ENCODE measurements at regions not wholly inside any gene's neighbourhood (a gene's known extent, or its start where the extent isn't known, plus 50 kb on each side); places are given as distances from the start of the nearest gene placed in this dataset.
A peak's percentile ranks its signal among the peaks of the same experiment; 100 is the strongest.
"Not testable (repeated sequence)": the region's sequence is repeated elsewhere in the genome, so short reads cannot be mapped to it uniquely, and the experiment has no call there.

DNA sequence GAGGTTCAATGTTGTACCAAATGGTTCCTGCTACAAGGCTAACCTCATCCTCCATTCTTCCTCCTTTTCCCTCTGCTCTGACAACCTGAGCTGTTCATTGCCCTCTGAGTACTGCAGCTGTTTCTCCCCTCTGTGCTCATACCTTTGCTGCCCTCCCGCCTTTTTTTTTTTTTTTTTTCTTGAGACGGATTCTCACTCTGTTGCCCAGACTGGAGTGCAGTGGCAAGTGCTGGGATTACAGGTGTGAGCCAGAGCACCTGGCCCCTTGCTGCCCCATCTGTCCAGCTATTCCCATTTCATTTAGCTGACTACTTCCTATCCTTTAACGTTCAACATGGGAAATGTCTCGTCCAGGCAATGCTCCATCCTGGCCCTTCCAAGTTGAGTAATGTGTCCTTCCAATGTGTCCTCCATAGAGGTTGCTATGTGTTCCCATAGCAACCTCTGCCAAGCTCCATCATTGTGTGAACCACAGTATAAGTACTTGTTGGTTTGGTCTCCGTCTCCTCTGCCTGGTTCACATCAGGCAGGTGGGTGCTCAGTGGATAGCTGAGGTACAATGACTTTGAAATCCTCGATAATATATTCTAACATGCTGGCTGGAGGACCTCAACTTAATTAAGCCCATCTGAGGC is 179.9 kb upstream of the ANKRD28 start:
- DNase-seq: no peak
- ATAC-seq: no peak
- intact Hi-C loops (cut with micrococcal nuclease): no loop called here

DNA sequence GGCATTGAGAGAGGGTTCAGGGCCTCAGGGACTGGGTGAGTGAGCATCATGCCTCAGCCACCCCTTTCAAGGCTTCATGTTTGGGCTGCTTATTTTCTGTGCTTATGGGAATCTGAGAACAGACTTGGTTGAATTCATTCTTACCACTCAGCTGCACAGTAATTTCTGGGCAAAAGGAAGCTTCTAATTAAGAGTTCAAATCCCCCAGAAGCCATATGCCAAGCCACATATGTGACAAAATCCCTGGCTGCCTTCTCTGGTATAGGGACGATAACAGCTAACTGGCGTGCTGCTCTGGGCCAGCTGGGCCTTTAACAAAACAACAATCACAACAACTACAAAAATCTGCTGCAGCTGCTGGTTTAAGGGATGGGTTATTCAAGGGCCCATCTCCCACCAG is 181.0 kb upstream of the ANKRD28 start:
- intact Hi-C loops (cut with micrococcal nuclease): no loop called here
- no peak for ATAC-seq
- DNase-seq: no peak

DNA sequence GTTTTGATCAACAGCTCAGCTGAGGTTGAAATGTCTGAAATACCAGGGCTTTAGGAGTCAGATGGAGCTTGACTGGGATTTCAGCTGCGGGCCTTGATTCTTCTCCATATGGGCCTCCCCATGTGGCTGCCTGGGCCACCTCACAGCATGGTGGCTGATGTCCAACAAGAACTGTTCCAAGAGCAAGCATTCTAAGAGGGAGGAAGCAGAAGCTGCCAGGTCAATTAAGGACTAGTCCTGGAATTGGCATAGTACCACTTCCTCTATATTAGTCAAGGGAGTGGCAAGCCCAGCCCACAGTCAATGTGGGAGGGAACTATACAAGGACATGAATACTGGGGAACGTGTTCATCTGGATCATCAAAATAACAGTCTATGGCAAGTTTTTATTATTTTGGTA is 181.7 kb upstream of the ANKRD28 start:
- intact Hi-C loops (cut with micrococcal nuclease): no loop called here
- no peak for DNase-seq
- peak; percentile 48 for ATAC-seq

DNA sequence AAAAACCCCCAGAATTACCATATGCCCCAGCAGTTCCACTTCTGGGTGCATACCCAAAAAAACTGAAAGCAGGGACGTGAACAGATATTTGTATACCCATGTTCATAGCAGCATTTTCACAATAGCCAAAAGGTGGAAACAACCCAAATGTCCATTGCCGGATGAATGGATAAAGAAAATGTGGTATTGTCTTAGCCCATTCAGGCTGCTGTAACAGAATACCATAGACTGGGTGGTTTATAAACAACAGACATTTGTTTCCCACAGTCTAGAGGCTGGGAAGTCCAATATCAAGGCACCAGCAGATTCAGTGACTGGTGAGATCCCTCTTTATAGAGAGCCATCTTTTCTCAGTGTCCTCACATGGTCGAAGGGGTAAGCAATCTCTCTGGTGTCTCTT is 182.1 kb upstream of the ANKRD28 start:
- ATAC-seq (no peak), DNase-seq (no peak)
- intact Hi-C loops (cut with micrococcal nuclease): no loop called here

DNA sequence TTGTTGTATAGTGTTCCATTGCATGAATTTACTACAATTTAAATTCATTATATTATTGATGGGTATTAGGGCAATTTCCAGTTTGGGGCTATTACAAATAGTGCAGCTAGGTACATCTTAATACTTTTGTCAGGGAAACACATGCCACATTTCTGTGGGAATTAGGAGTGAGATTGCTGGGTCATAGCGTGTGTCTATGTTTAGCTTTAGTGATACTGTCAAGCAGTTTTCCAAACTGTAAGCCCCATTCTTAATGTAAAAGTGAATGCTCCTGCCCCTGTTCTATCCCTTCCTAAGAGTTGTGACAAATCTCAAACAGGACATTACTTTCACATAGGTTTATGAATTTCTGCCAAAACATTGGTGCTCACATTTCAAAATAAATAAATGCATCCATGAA is 184.5 kb upstream of the ANKRD28 start:
- peak; percentile 49 for ATAC-seq
- no peak for DNase-seq
- intact Hi-C loops (cut with micrococcal nuclease): no loop called here

DNA sequence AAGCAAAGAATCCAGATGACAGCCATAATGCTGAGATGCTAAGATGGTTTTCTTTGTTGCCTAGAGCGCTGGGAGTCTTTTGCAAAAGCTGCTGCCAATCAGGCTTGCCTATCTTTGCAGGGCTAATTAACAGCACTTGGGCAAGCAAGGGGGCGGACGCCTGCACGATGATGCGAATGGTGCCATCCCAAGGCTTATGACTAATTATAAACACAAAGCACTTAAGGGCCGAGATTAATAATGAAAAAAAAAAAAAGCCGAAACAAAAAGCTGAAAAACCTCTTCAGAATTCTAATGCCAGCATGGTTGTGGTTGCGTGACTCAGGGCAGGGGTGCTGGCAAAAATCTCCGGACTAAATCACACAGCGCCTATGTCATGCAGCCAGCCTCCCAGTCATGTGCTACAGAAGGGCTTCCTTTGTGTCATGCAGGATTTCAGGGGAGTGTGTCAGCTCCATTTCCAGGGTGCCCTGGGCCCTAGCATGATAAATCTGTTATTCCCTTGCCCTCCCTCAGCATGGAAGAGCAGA is 185.0 kb upstream of the ANKRD28 start:
- ATAC-seq (peak; percentile 93), DNase-seq (peak; percentile 33)
- intact Hi-C loops (cut with micrococcal nuclease): no loop called here

DNA sequence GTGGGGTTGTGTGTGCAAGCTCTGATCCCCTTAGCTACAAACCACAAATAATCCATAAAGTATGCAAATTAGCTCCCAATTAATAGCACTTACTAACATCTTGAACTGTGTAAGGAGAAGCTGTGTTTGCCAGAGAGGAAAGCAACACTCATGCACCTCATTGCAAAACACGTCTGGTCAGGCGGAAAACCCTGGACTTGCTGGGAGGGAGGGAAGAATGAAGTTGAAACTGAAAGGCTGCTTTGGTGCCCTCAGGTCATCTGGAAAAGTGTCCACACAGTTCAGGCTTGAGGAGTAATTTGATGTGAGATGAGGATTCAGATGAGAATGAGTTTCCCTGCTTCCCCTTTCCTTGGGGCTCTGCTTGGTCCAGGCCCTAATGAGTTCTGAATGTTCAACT is 185.5 kb upstream of the ANKRD28 start:
- no peak for DNase-seq
- intact Hi-C loops (cut with micrococcal nuclease): no loop called here
- peak; percentile 26 for ATAC-seq

DNA sequence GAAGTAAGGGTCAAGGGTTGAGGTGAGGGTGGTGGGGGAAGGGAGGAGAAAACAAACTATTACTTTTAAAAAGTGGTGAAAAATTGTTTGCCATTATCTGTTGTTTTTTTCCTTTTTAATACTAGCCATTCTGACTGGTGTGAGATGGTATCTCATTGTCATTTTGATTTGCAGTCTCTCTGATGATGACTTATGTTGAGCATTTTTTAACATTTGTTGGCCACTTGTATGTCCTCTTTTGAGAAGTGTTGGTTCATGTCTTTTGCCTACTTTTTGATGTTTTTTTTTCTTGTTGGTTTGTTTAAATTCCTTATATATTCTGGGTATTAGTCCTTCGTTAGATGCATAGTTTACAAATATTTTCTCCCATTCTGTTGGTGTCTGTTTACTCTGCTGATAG is 185.9 kb upstream of the ANKRD28 start:
- intact Hi-C loops (cut with micrococcal nuclease): no loop called here
- no peak for ATAC-seq
- no peak for DNase-seq

DNA sequence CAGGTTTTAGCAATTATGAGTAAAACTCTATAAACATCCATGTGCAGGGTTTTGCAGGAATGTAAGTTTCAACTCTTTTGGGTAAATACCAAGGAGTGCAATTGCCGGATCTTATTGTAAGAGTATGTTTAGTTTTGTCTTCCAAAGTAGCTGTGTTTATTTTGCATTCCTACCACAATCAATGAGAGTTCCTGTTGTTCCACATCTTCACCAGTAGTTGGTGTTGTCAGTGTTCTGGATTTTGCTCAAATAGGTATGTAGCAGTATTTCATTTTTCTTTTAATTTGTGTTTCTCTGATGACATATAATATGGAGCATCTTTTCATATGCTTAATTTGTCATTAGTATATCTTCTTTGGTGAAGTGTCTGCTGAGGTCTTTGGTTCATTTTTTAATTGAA is 185.1 kb upstream of the GALNT15 start:
- ATAC-seq: no peak
- DNase-seq: no peak
- intact Hi-C loops (cut with micrococcal nuclease): no loop called here

DNA sequence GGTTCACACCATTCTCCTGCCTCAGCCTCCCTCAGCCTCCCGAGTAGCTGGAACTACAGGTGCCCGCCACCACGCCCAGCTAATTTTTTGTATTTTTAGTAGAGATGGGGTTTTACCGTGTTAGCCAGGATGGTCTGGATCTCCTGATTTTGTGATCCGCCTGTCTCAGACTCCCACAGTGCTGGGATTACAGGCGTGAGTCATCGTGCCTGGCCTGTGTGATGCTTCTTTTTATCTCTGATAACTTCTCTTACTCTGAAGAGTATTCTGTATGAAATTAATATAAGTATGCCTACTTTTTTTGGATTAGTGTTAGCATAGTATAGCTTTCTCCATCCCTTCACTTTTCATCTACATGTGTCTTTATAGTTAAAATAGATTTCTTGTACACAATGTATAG is 180.8 kb upstream of the GALNT15 start:
- ATAC-seq; DNase-seq; intact Hi-C loops (cut with micrococcal nuclease): not testable (repeated sequence)

DNA sequence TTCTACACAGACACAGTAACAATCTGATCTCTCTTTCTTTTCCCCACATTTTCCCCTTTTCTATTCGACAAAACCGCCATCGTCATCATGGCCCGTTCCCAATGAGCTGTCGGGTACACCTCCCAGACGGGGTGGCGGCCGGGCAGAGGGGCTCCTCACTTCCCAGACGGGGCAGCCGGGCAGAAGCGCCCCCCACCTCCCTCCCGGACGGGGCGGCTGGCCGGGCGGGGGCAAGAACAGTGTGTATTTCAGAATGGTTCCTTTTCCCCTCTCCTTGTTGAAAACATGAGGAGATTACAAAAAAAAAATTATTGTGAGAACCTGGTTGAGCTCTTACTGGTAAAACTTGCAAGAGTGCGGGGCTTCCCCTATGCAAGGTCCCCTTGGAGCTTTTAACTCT is 178.0 kb upstream of the GALNT15 start:
- DNase-seq; intact Hi-C loops (cut with micrococcal nuclease); ATAC-seq: not testable (repeated sequence)

DNA sequence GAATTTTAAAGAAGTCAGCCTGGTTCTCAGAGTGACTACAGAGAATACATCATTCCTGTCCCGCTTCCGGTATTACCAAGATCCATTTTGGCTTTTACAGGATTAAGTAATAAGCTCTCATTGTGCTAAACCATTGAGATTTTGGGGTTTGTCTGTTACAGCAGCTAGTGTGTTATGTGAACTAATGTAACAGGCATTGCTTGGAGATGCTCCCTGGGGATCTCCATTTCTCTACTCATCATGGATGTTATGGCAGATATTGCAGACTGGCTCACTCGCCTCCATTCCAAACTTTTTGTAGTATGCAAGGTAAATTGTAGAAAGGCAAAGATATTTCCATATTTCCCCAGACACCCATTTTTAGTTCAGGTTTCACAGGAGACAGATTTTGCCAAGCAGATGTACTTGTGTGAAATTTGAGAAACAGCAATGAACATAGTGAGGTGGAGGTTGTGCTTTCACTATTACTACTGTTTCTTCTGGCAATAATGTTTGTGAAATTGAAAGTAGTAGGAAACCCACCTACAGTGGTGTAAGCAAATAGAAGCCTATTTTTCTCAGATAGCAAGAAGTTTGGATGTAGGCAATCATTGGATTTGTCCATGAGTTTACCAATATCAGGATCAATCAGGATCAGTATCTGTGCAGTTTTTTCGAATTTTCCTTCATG is 177.1 kb upstream of the GALNT15 start:
- ATAC-seq: no peak
- no peak for DNase-seq
- intact Hi-C loops (cut with micrococcal nuclease): no loop called here

DNA sequence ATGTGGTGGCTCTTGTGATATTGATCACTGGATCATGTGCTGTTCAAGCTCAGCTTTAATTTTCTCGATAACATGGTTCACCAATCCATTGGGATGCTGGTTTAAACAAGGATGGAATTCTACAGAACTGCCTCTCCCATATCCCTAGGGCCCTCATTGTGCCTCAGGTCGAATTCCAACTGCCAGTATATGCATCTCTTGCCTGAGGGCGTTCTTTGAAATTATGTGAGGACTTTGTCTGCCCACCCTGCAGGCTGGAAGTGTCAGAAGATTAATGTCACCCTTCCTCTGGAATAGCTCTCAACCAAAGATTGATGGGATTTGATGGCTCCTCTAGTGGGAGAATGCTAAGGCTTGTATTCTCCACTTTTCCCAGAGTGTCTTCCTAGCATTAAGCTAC is 175.6 kb upstream of the GALNT15 start:
- intact Hi-C loops (cut with micrococcal nuclease): no loop called here
- ATAC-seq (no peak), DNase-seq (no peak)

DNA sequence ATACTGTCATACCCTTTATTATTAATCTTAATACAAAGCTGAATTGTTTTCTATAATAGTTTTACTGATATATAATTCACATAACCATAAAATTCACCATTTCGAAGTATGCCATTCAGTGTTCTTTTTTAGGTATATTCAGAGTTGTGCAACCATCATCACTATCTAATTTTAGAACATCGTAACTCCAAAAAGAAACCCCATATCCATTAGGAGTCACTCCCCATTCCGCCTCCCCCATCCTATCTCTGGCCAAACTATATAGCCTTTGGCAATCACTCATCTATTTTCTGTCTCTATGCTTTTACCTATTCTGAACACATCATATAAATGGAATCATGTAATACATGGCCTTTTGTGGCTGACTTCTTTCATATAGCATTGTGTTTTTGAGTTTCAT is 169.7 kb upstream of the GALNT15 start:
- intact Hi-C loops (cut with micrococcal nuclease): no loop called here
- DNase-seq (no peak), ATAC-seq (no peak)

DNA sequence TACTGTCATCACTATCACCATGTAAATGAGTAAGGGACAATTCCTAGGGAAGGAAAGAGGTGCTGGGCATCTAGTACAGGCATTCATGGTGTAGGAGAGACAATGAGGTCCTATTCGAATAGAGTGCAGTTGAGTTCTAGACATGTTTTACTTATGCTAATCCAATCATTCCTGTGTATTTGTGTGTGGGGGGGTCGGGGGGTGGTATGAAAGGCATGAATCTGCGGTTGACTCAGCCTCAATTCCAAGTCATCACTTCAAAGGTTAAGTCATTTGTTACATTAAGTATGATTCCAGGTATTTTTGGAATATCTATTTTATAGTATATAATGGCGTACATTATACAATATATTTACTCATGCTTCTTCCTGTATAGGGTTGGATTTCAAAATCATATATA is 163.1 kb upstream of the GALNT15 start:
- DNase-seq (no peak), ATAC-seq (no peak)
- intact Hi-C loops (cut with micrococcal nuclease): no loop called here

DNA sequence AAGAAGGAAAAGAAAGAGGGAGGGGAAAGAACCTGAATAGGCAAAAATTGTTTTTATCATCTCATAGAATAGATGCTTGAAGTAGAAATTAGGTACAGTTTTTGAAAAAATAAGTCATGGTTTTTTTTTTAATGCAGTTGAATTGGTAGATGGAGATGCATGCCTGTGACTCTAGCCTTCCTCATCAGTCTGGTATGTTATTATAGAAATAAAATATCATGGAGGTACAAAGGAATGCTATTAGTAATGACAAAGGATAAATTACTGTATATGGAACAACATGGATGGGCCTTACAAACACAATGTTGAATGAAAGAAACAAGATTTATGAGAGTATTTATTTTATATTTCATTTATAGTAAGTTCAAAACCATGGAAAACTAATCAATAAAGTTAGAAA is 162.4 kb upstream of the GALNT15 start:
- no peak for DNase-seq
- no peak for ATAC-seq
- intact Hi-C loops (cut with micrococcal nuclease): no loop called here

DNA sequence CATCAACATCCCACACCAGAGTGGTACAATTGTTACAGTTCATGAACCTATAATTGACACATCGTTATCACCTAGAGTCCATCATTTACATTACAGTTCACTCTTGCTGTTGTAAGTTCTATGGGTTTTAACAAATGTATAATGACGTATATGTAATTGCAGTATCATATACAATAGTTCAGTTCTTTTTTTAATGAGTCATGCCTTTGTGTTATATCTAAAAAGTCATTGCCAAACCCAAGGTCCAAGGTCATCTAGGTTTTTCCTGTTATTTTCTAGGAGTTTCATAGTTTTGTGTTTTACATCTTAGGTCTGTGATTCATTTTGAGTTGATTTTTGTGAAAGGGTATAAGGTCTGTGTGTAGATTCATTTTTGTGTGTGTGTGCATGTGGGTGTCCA is 160.9 kb upstream of the GALNT15 start:
- intact Hi-C loops (cut with micrococcal nuclease): no loop called here
- DNase-seq (no peak), ATAC-seq (no peak)

DNA sequence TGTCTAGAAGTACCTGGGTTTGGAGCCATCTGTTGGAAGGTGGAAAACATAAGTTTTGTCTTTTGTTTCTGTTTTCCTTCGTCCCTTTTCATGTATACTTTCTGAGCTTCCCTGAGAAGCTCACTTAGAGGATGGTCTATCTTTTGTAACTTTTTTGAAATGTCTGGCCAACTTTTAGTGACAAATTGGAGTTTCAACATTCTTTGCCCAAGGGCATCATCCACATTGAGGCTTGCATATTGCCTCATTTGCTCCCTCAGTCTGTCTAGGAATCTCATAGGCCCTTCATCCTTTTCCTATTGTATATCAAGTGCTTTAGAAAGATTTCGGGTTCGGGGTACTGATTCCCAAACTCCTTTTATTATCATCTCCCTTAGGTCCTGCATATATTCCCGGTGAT is 152.7 kb upstream of the GALNT15 start:
- DNase-seq; intact Hi-C loops (cut with micrococcal nuclease); ATAC-seq: not testable (repeated sequence)

DNA sequence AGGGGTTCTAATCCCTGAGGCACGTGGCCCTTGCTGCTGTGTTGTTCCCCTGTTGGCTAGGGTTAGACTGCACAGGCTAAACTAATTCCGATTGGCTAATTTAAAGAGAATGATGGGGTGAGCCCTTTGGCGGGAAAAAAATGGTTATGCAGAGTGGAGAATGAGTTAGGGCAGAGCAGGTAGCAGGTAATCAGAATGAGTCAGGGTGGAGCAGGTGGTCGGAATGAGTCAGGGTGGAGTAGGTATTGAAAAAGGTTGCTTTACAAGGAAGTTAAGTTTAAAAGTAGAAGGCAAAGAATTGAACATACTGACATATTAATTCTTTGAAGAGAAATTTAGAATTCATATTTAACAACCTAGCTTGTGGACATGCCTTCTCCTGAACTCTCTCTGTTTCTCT is 150.6 kb upstream of the GALNT15 start:
- intact Hi-C loops (cut with micrococcal nuclease); DNase-seq; ATAC-seq: not testable (repeated sequence)

DNA sequence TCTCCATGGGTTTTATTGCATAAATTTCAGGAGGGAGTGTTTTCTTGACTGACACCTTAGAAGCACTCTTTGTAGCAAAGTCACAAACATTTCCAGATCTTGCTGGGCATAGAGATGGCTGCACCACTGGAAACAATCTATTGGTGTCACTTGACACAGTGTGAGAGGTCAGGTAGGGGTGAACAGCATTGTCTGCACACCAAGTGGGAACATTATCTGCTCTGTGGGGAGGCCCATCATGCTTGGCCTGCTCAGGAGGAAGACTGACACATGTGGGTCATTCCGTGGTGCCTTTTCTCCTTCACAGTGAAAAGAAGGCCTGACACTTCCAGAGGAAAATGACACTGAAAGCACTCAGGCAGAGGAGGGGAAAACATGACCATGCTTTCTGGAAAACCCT is 149.9 kb upstream of the GALNT15 start:
- ATAC-seq: no peak
- intact Hi-C loops (cut with micrococcal nuclease): no loop called here
- DNase-seq: no peak

DNA sequence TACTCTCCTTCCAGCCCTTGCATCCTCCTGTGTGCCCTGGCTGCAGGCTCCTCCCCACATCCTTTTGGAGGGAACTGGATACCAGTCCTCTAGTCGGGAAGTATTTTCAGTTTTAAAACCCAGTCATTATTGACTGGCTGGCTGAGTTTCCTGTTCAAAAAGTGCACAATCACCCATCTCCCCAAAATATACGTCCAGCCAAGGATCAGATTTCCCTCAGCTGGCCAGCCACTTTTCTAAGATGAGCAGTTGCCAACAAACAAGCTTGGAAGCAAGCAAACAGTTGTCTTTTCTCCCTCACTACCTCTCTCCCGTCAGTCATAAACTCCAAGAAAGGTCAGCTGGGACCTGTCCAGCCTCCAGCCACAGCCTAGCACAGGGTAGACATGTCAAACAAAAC is 147.7 kb upstream of the GALNT15 start:
- intact Hi-C loops (cut with micrococcal nuclease): no loop called here
- ATAC-seq (no peak), DNase-seq (no peak)

Data from left ventricle myocardium superior (tissue), 1 donor.